GM12878 (cell line): ENCODE measurements at regions not wholly inside any gene's neighbourhood (a gene's known extent, or its start where the extent isn't known, plus 50 kb on each side); places are given as distances from the start of the nearest gene placed in this dataset.

ENCODE experiments used
- ATAC-seq: fragments of 200-7000 bp; cut with Tn5 transposase; 3 replicates; pipeline ENCODE4 v1.9.1; 2020; ENCODE audit warnings: mild to moderate bottlenecking, moderate library complexity
- BruUV-seq: library from RNA; stranded (reverse); fragments of 400-500 nt; replicated peaks from 2 replicates; lab custom pipeline; 2021; lab: Mats Ljungman, UMichigan
- CTCF ChIA-PET: fragments of 300-600 bp; sonication (Branson Sonifier 250); formaldehyde crosslinking; extraction: SDS; loops from one replicate; lab custom pipeline; 2021; ENCODE audit warnings: inconsistent platforms; lab: Yijun Ruan, JAX
- POLR2A ChIA-PET: fragments of 350-600 bp; formaldehyde crosslinking; extraction: SDS; loops from one replicate; lab custom pipeline; 2021; ENCODE audit warnings: inconsistent platforms; lab: Charles Lee
- RAD21 ChIA-PET: fragments of 300-600 bp; sonication (Branson Sonifier 250); formaldehyde crosslinking; loops from one replicate; lab custom pipeline; 2023; ENCODE audit warnings: antibody characterized with exemption; ENCODE audit not compliant: unreplicated experiment; lab: Charles Lee
- SMC1A ChIA-PET: fragments of 300-600 bp; sonication (Branson Sonifier 250); formaldehyde crosslinking; loops from one replicate; lab custom pipeline; 2023; ENCODE audit not compliant: unreplicated experiment, uncharacterized antibody; lab: Charles Lee
- DNase-seq: peaks from one replicate; pipeline ENCODE4 v3.0.0-alpha.2; 2011; ENCODE audit warnings: low read depth, low spot score
- FAIRE-seq: peaks from 3 replicates; lab custom pipeline; 2011; peaks lifted over from hg19 to GRCh38; lab: Jason Lieb, UNC
- H2AFZ ChIP-seq: 2 replicates; pipeline ENCODE4 v1.6.0; 2011; ENCODE audit warnings: low read depth, low read length, control low read depth; ENCODE audit not compliant: control insufficient read depth
- H3K27ac ChIP-seq: 2 replicates; pipeline ENCODE4 v1.5.1; 2011; ENCODE audit warnings: control low read depth; ENCODE audit not compliant: control insufficient read depth, insufficient read depth
- H3K27me3 ChIP-seq, 2 experiments: replicated peaks in 1 of 2; 2 replicates each; pipeline versions ENCODE4 v1.6.0 to v1.6.1; 2011; ENCODE audit warnings: low read length in 1 of 2; ENCODE audit not compliant: control insufficient read depth in 2 of 2, insufficient read depth in 2 of 2
- H3K36me3 ChIP-seq, 2 experiments: 2 replicates each; pipeline ENCODE4 v1.5.1; 2011; ENCODE audit warnings: low read length in 1 of 2; ENCODE audit not compliant: control insufficient read depth in 2 of 2, insufficient read depth in 2 of 2
- H3K4me1 ChIP-seq: 2 replicates; pipeline ENCODE4 v1.6.1; 2011; ENCODE audit warnings: mild to moderate bottlenecking, low read length, moderate library complexity, mixed read lengths; ENCODE audit not compliant: control insufficient read depth, insufficient read depth
- H3K4me2 ChIP-seq: 2 replicates; pipeline ENCODE4 v1.6.0; 2011; ENCODE audit warnings: control low read depth; ENCODE audit not compliant: control insufficient read depth, insufficient read depth
- H3K4me3 ChIP-seq: fragments of 200-600 bp; sonication (generic); 2 replicates; pipeline ENCODE4 v1.5.1; 2016
- H3K79me2 ChIP-seq: 2 replicates; pipeline ENCODE4 v1.6.0; 2011; ENCODE audit warnings: low read length; ENCODE audit not compliant: control insufficient read depth, insufficient read depth
- H3K9ac ChIP-seq: 2 replicates; pipeline ENCODE4 v1.8.0; 2011; ENCODE audit warnings: low read length, control low read depth, mixed read lengths; ENCODE audit not compliant: control insufficient read depth, insufficient read depth
- H3K9me3 ChIP-seq: replicated peaks from 3 replicates; pipeline ENCODE4 v1.5.1; 2011; ENCODE audit warnings: mild to moderate bottlenecking, low read length; ENCODE audit not compliant: control insufficient read depth, insufficient read depth
- H4K20me1 ChIP-seq: 2 replicates; pipeline ENCODE4 v1.6.0; 2011; ENCODE audit not compliant: control insufficient read depth, insufficient read depth
- CEBPB ChIP-seq, 2 experiments: fragments of 150-350 bp in 1 of 2; IDR thresholded peaks; 2 replicates each; pipeline ENCODE4 v1.6.1; 2012 to 2014; ENCODE audit warnings: low read depth in 2 of 2, low read length in 2 of 2, borderline replicate concordance in 1 of 2, inconsistent platforms in 1 of 2
- CREB1 ChIP-seq: IDR thresholded peaks from 2 replicates; pipeline ENCODE4 v1.6.1; 2012; ENCODE audit warnings: low read depth, mild to moderate bottlenecking, inconsistent platforms
- CTCF ChIP-seq, 3 experiments: IDR thresholded peaks in 2 of 3; conservative IDR thresholded peaks in 1 of 3; 2 replicates each; pipeline ENCODE4 v1.5.1; 2011; ENCODE audit warnings: low read depth in 3 of 3, low read length in 3 of 3, mild to moderate bottlenecking in 3 of 3, control low read depth in 2 of 3, moderate library complexity in 2 of 3, inconsistent platforms in 1 of 3, mixed read lengths in 1 of 3; ENCODE audit not compliant: control insufficient read depth in 2 of 3, insufficient read depth in 1 of 3; ENCODE audit errors: extremely low read depth in 1 of 3
- EGR1 ChIP-seq, 2 experiments: IDR thresholded peaks; 1 replicate in 1 of 2; 2 replicates in 1 of 2; pipeline ENCODE4 v1.6.1; 2011 to 2012; ENCODE audit warnings: low read depth in 2 of 2, low read length in 2 of 2, borderline replicate concordance in 1 of 2, mild to moderate bottlenecking in 1 of 2, moderate library complexity in 1 of 2
- EP300 ChIP-seq, 2 experiments: fragments of 150-350 bp in 1 of 2; IDR thresholded peaks; 2 replicates each; pipeline ENCODE4 v1.6.1; 2011 to 2012; ENCODE audit warnings: low read depth in 2 of 2, low read length in 2 of 2, borderline replicate concordance in 1 of 2, improper control_type of control experiment in 1 of 2, inconsistent platforms in 1 of 2; ENCODE audit not compliant: control insufficient read depth in 1 of 2
- GATAD2B ChIP-seq: fragments of 450-650 bp; conservative IDR thresholded peaks from 2 replicates; pipeline ENCODE4 v1.6.1; 2017; ENCODE audit warnings: low read depth, mild to moderate bottlenecking, moderate library complexity
- HDGF ChIP-seq: fragments of 450-650 bp; IDR thresholded peaks from 2 replicates; pipeline ENCODE4 v1.6.1; 2016; ENCODE audit warnings: antibody characterized with exemption
- IRF4 ChIP-seq: IDR thresholded peaks from 2 replicates; pipeline ENCODE4 v1.6.1; 2011; ENCODE audit warnings: low read depth, low read length
- JUNB ChIP-seq: IDR thresholded peaks from 2 replicates; pipeline ENCODE4 v1.6.1; 2016; ENCODE audit warnings: antibody characterized with exemption, mild to moderate bottlenecking
- MAX ChIP-seq: IDR thresholded peaks from 2 replicates; pipeline ENCODE4 v1.6.1; 2012; ENCODE audit warnings: low read depth, low read length, improper control_type of control experiment
- NR2C1 ChIP-seq: fragments of 450-650 bp; IDR thresholded peaks from 2 replicates; pipeline ENCODE4 v1.6.1; 2017; ENCODE audit warnings: antibody characterized with exemption, mild to moderate bottlenecking, moderate library complexity
- RBBP5 ChIP-seq: fragments of 200-600 bp; sonication (generic); conservative IDR thresholded peaks from 2 replicates; pipeline ENCODE4 v1.6.1; 2016
- RFX5 ChIP-seq: IDR thresholded peaks from 2 replicates; pipeline ENCODE4 v1.6.1; 2011; ENCODE audit warnings: low read depth, low read length, improper control_type of control experiment
- WGBS: methylation state at CpG from one replicate; pipeline ENCODE4 v1.1.6; 2016; ENCODE audit warnings: low lambda C conversion rate; ENCODE audit not compliant: insufficient replicate concordance, insufficient coverage; ENCODE audit errors: missing lambda C conversion rate; 5-methylcytosine and 5-hydroxymethylcytosine counted together
- in situ Hi-C: fragments of 300-500 bp; cut with MboI; formaldehyde crosslinking; loops from 9 replicates; pipeline ENCODE4 v1.14.3; 2018; ENCODE audit warnings: mixed read lengths
- intact Hi-C: fragments of 100-400 bp; cut with micrococcal nuclease; formaldehyde crosslinking; loops from one replicate; pipeline ENCODE4 v1.14.2; 2022; ENCODE audit not compliant: unreplicated experiment
- TF ChIP-seq, protein P1 (sequence below): fragments of 450-650 bp; IDR thresholded peaks from 2 replicates; pipeline ENCODE4 v1.6.1; 2016; ENCODE audit warnings: mild to moderate bottlenecking, moderate library complexity, borderline replicate concordance

GRCh38 chr13:77406644-77407440 is 79.9 kb upstream of the MYCBP2 start:
- no peak overlapping the region for H3K27ac ChIP-seq
- ChIA-PET SMC1A (interaction anchor here (0.7 to 1.8 kb wide), 5 partner anchors 9 to 18 kb away, joined by 3 to 8 read pairs (median 4); no protein-coding TSS in a partner anchor), CTCF (interaction anchor here (0.9 to 1.3 kb wide), 2 partner anchors 13 to 18 kb away, joined by 3 read pairs; no protein-coding TSS in a partner anchor), RAD21 (no interaction called here), POLR2A (no interaction called here)
- FAIRE-seq (no peak), DNase-seq (no peak), ATAC-seq (no peak)
- H3K36me3 ChIP-seq, result no peaks in the 10 kb centered on the region
- H4K20me1 ChIP-seq, result no peaks in the 10 kb centered on the region
- peak overlapping the region; percentile 16; the same call in 1 of the 2 replicates for H2AFZ ChIP-seq
- in situ Hi-C loops, result no loop called here
- no peaks in the 10 kb centered on the region for H3K79me2 ChIP-seq
- no peaks in the 10 kb centered on the region for H3K27me3 ChIP-seq
- no TSS peak for BruUV-seq
- intact Hi-C loops, result no loop called here
- H3K4me1 ChIP-seq, result no peaks in the 10 kb centered on the region
- H3K4me3 ChIP-seq, result no peak overlapping the region
- H3K4me2 ChIP-seq, result no peak overlapping the region
- WGBS, result 95% methylated on average over 4 of the region's 4 CpGs
- no peaks in the 10 kb centered on the region for H3K9me3 ChIP-seq
- H3K9ac ChIP-seq, result no peak overlapping the region
- TF ChIP-seq HDGF (no peak), NR2C1 (no peak), JUNB (no peak), MAX (no peak), GATAD2B (no peak), CREB1 (no peak), RBBP5 (no peak), EP300 (IDR thresholded peaks at IDR 0.05; ENCODE audit: borderline replicate concordance in 1 of 2, control insufficient read depth in 1 of 2, low read depth in 2 of 2, low read length in 2 of 2) (no peak), CTCF (IDR thresholded peaks at IDR 0.05 in 2 of 3, conservative IDR thresholded peaks at IDR 0.05 in 1 of 3; ENCODE audit: control insufficient read depth in 2 of 3, extremely low read depth in 1 of 3, insufficient read depth in 1 of 3, low read depth in 3 of 3, low read length in 3 of 3) (no peak), IRF4 (no peak), CEBPB (IDR thresholded peaks at IDR 0.05; ENCODE audit: borderline replicate concordance in 1 of 2, low read depth in 2 of 2, low read length in 2 of 2) (no peak), EGR1 (IDR thresholded peaks at IDR 0.05; ENCODE audit: borderline replicate concordance in 1 of 2, low read depth in 2 of 2, low read length in 2 of 2) (no peak), RFX5 (no peak)
- TF ChIP-seq, protein P1, sequence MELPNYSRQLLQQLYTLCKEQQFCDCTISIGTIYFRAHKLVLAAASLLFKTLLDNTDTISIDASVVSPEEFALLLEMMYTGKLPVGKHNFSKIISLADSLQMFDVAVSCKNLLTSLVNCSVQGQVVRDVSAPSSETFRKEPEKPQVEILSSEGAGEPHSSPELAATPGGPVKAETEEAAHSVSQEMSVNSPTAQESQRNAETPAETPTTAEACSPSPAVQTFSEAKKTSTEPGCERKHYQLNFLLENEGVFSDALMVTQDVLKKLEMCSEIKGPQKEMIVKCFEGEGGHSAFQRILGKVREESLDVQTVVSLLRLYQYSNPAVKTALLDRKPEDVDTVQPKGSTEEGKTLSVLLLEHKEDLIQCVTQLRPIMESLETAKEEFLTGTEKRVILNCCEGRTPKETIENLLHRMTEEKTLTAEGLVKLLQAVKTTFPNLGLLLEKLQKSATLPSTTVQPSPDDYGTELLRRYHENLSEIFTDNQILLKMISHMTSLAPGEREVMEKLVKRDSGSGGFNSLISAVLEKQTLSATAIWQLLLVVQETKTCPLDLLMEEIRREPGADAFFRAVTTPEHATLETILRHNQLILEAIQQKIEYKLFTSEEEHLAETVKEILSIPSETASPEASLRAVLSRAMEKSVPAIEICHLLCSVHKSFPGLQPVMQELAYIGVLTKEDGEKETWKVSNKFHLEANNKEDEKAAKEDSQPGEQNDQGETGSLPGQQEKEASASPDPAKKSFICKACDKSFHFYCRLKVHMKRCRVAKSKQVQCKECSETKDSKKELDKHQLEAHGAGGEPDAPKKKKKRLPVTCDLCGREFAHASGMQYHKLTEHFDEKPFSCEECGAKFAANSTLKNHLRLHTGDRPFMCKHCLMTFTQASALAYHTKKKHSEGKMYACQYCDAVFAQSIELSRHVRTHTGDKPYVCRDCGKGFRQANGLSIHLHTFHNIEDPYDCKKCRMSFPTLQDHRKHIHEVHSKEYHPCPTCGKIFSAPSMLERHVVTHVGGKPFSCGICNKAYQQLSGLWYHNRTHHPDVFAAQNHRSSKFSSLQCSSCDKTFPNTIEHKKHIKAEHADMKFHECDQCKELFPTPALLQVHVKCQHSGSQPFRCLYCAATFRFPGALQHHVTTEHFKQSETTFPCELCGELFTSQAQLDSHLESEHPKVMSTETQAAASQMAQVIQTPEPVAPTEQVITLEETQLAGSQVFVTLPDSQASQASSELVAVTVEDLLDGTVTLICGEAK, result no peak
